ENCODE measurements at regions not wholly inside any gene's neighbourhood (a gene's known extent, or its start where the extent isn't known, plus 50 kb on each side); places are given as distances from the start of the nearest gene placed in this dataset.
"Not testable (repeated sequence)": the region's sequence is repeated elsewhere in the genome, so short reads cannot be mapped to it uniquely, and the experiment has no call there.

DNA sequence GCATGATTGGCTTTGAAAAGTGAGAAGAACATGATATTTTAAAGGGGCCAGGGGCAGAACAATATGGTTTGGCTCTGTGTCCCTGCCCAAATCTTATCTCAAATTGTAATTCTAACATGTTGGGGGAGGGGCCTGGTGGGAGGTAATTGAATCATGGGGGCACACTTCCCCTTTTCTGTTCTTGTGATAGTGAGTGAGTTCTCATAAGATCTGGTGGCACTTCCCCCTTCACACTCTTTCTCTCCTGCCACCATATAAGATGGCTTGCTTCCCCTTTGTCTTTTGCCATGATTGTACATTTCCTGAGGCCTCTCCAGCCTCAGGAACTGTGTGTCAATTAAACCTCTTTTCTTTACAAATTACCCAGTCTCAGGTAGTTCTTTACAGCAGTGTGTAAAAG lies 85.9 kb upstream of the C1QTNF3 start:
- TF ChIP-seq NR2C2 (CRISPR knock-in tag; IDR thresholded peaks at IDR 0.05); JUN (CRISPR knock-in tag; IDR thresholded peaks at IDR 0.05); CTCF (IDR thresholded peaks at IDR 0.05); ZNF138 (CRISPR knock-in tag; conservative IDR thresholded peaks at IDR 0.05); MAX (CRISPR knock-in tag; IDR thresholded peaks at IDR 0.05): not testable (repeated sequence)
- TF ChIP-seq, protein P1, sequence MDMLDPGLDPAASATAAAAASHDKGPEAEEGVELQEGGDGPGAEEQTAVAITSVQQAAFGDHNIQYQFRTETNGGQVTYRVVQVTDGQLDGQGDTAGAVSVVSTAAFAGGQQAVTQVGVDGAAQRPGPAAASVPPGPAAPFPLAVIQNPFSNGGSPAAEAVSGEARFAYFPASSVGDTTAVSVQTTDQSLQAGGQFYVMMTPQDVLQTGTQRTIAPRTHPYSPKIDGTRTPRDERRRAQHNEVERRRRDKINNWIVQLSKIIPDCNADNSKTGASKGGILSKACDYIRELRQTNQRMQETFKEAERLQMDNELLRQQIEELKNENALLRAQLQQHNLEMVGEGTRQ (CRISPR knock-in tag; IDR thresholded peaks at IDR 0.05): not testable (repeated sequence)
- TF ChIP-seq, protein P2, sequence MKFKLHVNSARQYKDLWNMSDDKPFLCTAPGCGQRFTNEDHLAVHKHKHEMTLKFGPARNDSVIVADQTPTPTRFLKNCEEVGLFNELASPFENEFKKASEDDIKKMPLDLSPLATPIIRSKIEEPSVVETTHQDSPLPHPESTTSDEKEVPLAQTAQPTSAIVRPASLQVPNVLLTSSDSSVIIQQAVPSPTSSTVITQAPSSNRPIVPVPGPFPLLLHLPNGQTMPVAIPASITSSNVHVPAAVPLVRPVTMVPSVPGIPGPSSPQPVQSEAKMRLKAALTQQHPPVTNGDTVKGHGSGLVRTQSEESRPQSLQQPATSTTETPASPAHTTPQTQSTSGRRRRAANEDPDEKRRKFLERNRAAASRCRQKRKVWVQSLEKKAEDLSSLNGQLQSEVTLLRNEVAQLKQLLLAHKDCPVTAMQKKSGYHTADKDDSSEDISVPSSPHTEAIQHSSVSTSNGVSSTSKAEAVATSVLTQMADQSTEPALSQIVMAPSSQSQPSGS (CRISPR knock-in tag; IDR thresholded peaks at IDR 0.05; ENCODE audit: borderline replicate concordance, low read depth): not testable (repeated sequence)
